Retinal pigment epithelial cell (primary cell): ENCODE measurements at regions not wholly inside any gene's neighbourhood (a gene's known extent, or its start where the extent isn't known, plus 50 kb on each side); places are given as distances from the start of the nearest gene placed in this dataset.

Experiments
- DNase-seq: peaks from one replicate; pipeline ENCODE4 v3.0.0-alpha.2; 2010; ENCODE audit warnings: low read depth
- H3K4me3 ChIP-seq: 2 replicates; pipeline ENCODE4 v1.5.1; 2011; ENCODE audit warnings: mild to moderate bottlenecking, low read length, control low read depth, moderate library complexity
- CTCF ChIP-seq: conservative IDR thresholded peaks from 2 replicates; pipeline ENCODE4 v1.5.1; 2011; ENCODE audit warnings: low read depth, low read length, control low read depth, inconsistent platforms

- no peak overlapping the region for H3K4me3 ChIP-seq
- no peak for DNase-seq
- TF ChIP-seq CTCF, result no peak
Observed at GRCh38 chr2:42879913-42880737, 87.7 kb upstream of the HAAO start.

GRCh38 chr2:42879121-42879705, 86.8 kb upstream of the HAAO start:
- DNase-seq, result no peak
- no peak for TF ChIP-seq CTCF
- no peak overlapping the region for H3K4me3 ChIP-seq

GRCh38 chr2:42878581-42878980, 86.2 kb upstream of the HAAO start:
- no peak for TF ChIP-seq CTCF
- no peak overlapping the region for H3K4me3 ChIP-seq
- DNase-seq, result no peak

- DNase-seq, result no peak
- H3K4me3 ChIP-seq, result no peak overlapping the region
- no peak for TF ChIP-seq CTCF
Observed at GRCh38 chr2:42877936-42878335, 85.6 kb upstream of the HAAO start.

- H3K4me3 ChIP-seq, result no peak overlapping the region
- peak; percentile 58 for DNase-seq
- TF ChIP-seq CTCF, result no peak
Observed at GRCh38 chr2:42877511-42877910, 85.1 kb upstream of the HAAO start.

- DNase-seq, result no peak
- no peak overlapping the region for H3K4me3 ChIP-seq
- TF ChIP-seq CTCF, result no peak
Observed at GRCh38 chr2:42876326-42876751, 84.0 kb upstream of the HAAO start.

GRCh38 chr2:42875880-42876279, 83.5 kb upstream of the HAAO start:
- TF ChIP-seq CTCF, result no peak
- DNase-seq, result no peak
- no peak overlapping the region for H3K4me3 ChIP-seq
